ENCODE measurements at regions not wholly inside any gene's neighbourhood (a gene's known extent, or its start where the extent isn't known, plus 50 kb on each side); places are given as distances from the start of the nearest gene placed in this dataset.

DNA sequence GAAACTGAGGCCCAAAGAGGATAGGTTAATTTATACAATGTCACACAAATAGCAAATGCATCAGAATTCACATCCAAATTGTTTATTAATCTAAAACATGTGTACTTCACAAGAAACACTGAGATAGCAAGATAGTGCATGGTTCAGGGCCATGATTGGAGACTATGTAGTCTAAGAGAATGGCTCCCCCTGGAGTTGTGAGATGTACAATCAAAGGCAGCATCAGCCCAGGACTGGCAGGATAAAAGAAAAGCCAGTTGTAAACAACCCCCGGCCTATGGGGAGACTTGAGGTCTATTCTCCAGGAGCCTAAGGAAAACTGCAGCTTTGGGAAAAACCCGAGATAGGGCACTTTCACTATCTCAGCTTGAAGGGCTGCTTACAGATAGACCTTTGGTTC is 511.0 kb downstream of the OMA1 start:
- H3K36me3 Mint-ChIP-seq, result no peaks in the 10 kb centered on the region
- H3K4me3 Mint-ChIP-seq, result no peak overlapping the region
- H3K27ac Mint-ChIP-seq, result no peak overlapping the region
- H3K27me3 Mint-ChIP-seq, result peaks cover 3% of the 10 kb centered on the region
- no peaks in the 10 kb centered on the region for H3K4me1 Mint-ChIP-seq
- H3K9me3 Mint-ChIP-seq, result no peaks in the 10 kb centered on the region

GRCh38 chr1:58033311-58033710 is 513.2 kb downstream of the OMA1 start:
- H3K27me3 Mint-ChIP-seq, result peaks cover 3% of the 10 kb centered on the region
- H3K27ac Mint-ChIP-seq, result no peak overlapping the region
- no peak overlapping the region for H3K4me3 Mint-ChIP-seq
- H3K4me1 Mint-ChIP-seq, result no peaks in the 10 kb centered on the region
- no peaks in the 10 kb centered on the region for H3K36me3 Mint-ChIP-seq
- no peaks in the 10 kb centered on the region for H3K9me3 Mint-ChIP-seq

GRCh38 chr1:58032611-58033073 is 513.9 kb downstream of the OMA1 start:
- H3K27me3 Mint-ChIP-seq, result peaks cover 3% of the 10 kb centered on the region
- no peaks in the 10 kb centered on the region for H3K9me3 Mint-ChIP-seq
- H3K4me1 Mint-ChIP-seq, result no peaks in the 10 kb centered on the region
- H3K36me3 Mint-ChIP-seq, result no peaks in the 10 kb centered on the region
- no peak overlapping the region for H3K4me3 Mint-ChIP-seq
- H3K27ac Mint-ChIP-seq, result no peak overlapping the region

DNA sequence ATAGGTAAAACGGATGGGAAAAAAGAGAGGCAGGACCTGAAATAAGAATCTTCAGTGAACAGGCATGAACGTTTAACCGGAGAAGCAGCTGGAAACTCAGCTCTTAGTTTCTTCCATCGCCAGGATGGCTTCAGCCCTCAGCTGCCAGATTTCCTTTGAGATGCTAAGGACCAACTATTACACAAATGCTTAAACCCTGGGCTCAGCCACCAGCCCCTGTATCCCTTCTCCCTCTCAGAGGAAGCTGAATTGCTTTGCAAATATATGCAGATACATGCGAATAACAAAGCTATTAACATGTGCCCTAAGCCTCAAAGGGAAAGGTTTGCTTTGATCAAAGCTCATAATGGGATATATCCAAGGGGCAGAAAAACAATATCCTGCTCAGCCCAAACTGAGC is 515.1 kb downstream of the OMA1 start:
- Mint-ChIP-seq H3K9me3 (no peaks in the 10 kb centered on the region), H3K36me3 (no peaks in the 10 kb centered on the region), H3K27ac (no peak overlapping the region), H3K27me3 (peaks cover 3% of the 10 kb centered on the region), H3K4me1 (no peaks in the 10 kb centered on the region), H3K4me3 (no peak overlapping the region)

GRCh38 chr1:58030456-58030855 is 516.1 kb downstream of the OMA1 start:
- Mint-ChIP-seq H3K36me3 (no peaks in the 10 kb centered on the region), H3K4me3 (no peak overlapping the region), H3K4me1 (no peaks in the 10 kb centered on the region), H3K27me3 (peaks cover 3% of the 10 kb centered on the region), H3K27ac (no peak overlapping the region), H3K9me3 (no peaks in the 10 kb centered on the region)

- Mint-ChIP-seq H3K4me3 (no peak overlapping the region), H3K4me1 (no peaks in the 10 kb centered on the region), H3K36me3 (no peaks in the 10 kb centered on the region), H3K27me3 (peaks cover 2% of the 10 kb centered on the region), H3K9me3 (no peaks in the 10 kb centered on the region), H3K27ac (no peak overlapping the region)
These were observed 528.9 kb downstream of the OMA1 start for GRCh38 chr1:58017641-58018040.

DNA sequence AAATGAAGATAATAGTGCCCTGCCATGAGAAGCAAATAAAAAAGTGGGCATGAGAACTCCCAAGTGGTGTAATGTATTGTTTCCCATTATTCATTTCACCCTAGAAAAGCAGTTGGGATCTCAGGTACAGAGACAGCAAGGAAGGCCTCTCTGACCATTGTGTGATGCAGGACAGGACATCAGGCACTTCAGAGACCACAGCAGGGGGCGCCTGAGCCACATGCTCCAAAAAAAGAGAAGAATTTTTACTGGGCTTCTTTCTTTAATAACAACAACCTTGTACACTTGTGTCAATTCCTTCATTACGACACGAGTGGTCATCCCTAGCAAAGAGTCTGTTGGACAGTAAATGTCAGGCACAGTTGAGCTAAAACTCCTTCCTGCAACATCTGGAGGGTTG is 533.3 kb downstream of the OMA1 start:
- no peak overlapping the region for H3K27ac Mint-ChIP-seq
- no peaks in the 10 kb centered on the region for H3K27me3 Mint-ChIP-seq

GRCh38 chr1:58011978-58012377 is 534.5 kb downstream of the OMA1 start:
- H3K27me3 Mint-ChIP-seq, result no peaks in the 10 kb centered on the region
- no peak overlapping the region for H3K4me3 Mint-ChIP-seq
- H3K36me3 Mint-ChIP-seq, result no peaks in the 10 kb centered on the region
- H3K4me1 Mint-ChIP-seq, result no peaks in the 10 kb centered on the region
- no peak overlapping the region for H3K27ac Mint-ChIP-seq
- H3K9me3 Mint-ChIP-seq, result no peaks in the 10 kb centered on the region

More for the DNA sequence above, 533.3 kb downstream of the OMA1 start:
- H3K9me3 Mint-ChIP-seq, result no peaks in the 10 kb centered on the region
- no peaks in the 10 kb centered on the region for H3K36me3 Mint-ChIP-seq
- H3K4me3 Mint-ChIP-seq, result no peak overlapping the region
- H3K4me1 Mint-ChIP-seq, result no peaks in the 10 kb centered on the region

DNA sequence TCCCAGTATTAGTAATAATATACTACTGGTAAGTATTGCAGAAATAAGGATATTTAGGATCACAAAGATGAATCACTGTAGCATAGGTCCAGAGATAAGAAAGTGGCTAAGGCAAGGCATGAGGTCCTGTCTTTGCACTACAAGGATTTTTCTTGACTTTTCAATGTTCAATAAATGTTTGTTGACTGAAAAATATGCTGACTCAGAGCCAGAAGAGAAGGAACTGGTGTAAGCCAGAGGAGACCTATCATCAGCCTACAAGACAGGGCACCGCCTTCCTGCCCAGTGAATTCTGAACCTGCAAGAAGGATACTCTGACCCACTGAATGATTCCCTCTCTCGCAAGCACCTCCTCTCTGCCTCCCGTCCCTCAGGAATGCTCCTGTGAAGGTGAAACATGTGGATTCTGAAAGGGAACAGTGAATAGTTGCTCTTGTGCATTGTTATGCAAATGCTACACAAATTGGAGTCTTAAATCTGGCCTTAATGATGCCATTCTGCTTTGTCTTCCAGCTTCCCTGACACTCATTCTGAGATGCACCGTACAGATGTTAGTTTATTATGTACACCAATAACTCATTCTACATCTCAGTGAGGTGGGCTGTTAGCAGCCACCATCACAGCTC is 540.0 kb downstream of the OMA1 start:
- Mint-ChIP-seq H3K4me3 (no peak overlapping the region), H3K27ac (no peak overlapping the region), H3K27me3 (peaks cover 7% of the 10 kb centered on the region), H3K9me3 (no peaks in the 10 kb centered on the region), H3K4me1 (no peaks in the 10 kb centered on the region), H3K36me3 (no peaks in the 10 kb centered on the region)

DNA sequence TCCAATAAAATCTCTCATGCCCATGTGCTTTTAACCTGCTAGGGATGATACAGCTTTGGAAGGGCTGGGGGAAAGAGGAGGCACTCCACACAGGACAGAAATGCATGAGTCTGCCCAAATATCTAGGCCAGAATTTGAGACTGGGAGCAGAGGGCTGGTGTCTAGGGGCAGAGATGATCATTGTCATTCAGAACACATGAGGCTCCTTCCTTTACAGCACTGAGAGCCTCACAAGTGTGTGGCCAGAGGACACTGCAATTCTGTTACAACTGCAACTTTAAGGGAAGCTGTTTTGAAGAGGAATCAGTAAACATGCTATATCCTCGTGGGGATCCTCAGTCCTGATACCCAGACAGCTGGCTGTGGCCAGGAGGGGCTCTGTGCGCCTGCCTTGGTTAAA is 541.3 kb downstream of the OMA1 start:
- no peaks in the 10 kb centered on the region for H3K4me1 Mint-ChIP-seq
- H3K4me3 Mint-ChIP-seq, result no peak overlapping the region
- no peak overlapping the region for H3K27ac Mint-ChIP-seq
- H3K27me3 Mint-ChIP-seq, result peaks cover 7% of the 10 kb centered on the region
- peaks cover 1% of the 10 kb centered on the region for H3K36me3 Mint-ChIP-seq
- H3K9me3 Mint-ChIP-seq, result no peaks in the 10 kb centered on the region

- Mint-ChIP-seq H3K9me3 (no peaks in the 10 kb centered on the region), H3K27ac (no peak overlapping the region), H3K36me3 (peaks cover 1% of the 10 kb centered on the region), H3K4me1 (no peaks in the 10 kb centered on the region), H3K4me3 (no peak overlapping the region), H3K27me3 (peaks cover 7% of the 10 kb centered on the region)
These were observed 542.5 kb downstream of the OMA1 start for GRCh38 chr1:58003988-58004387.

DNA sequence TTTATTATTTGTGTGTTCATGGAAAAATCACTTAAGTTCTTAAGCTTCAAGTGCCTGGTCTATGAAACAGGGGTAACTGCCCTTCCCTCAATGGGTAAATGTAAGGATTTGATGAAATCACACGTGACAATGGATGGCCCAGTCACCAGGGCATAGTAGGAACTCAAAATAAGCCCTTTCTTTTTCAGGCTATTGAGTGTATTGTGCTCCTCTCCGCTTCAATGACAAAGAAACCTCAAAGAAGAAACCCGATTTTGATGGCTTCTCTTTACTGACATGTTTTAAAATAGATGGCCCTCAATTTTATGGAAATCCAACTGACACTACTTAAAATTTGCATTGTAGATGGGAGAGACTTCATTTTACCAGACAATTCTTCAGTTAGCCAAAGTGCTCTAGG is 543.5 kb downstream of the OMA1 start:
- H3K4me1 Mint-ChIP-seq, result no peaks in the 10 kb centered on the region
- peaks cover 7% of the 10 kb centered on the region for H3K27me3 Mint-ChIP-seq
- H3K4me3 Mint-ChIP-seq, result no peak overlapping the region
- H3K9me3 Mint-ChIP-seq, result no peaks in the 10 kb centered on the region
- no peak overlapping the region for H3K27ac Mint-ChIP-seq
- peaks cover 1% of the 10 kb centered on the region for H3K36me3 Mint-ChIP-seq

- peaks cover 7% of the 10 kb centered on the region for H3K9me3 Mint-ChIP-seq
- peaks cover 7% of the 10 kb centered on the region for H3K27me3 Mint-ChIP-seq
- peaks cover 3% of the 10 kb centered on the region for H3K36me3 Mint-ChIP-seq
- H3K4me1 Mint-ChIP-seq, result no peaks in the 10 kb centered on the region
- no peak overlapping the region for H3K27ac Mint-ChIP-seq
- no peak overlapping the region for H3K4me3 Mint-ChIP-seq
These were observed 545.7 kb downstream of the OMA1 start for GRCh38 chr1:58000821-58001220.

DNA sequence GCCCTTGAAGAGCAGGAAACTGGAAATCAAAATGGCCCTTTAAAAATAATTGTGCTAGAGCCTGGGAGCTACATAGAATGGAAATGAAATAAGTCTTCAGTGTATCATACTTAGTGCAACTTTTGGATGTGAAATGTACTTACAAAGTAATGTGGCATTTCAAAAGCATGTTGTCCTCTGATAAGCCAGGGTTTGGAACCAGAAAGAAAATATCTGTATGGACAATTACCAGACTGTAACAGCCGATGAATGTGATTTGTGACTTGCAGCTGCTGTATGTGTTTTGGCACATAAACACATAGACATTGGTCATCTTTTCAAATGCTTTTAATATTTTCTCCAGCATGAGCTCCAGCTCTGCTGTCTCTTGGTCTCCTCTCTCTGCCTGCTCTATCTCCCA is 546.4 kb downstream of the OMA1 start:
- H3K4me3 Mint-ChIP-seq, result no peak overlapping the region
- peaks cover 3% of the 10 kb centered on the region for H3K36me3 Mint-ChIP-seq
- no peaks in the 10 kb centered on the region for H3K4me1 Mint-ChIP-seq
- peaks cover 7% of the 10 kb centered on the region for H3K9me3 Mint-ChIP-seq
- H3K27me3 Mint-ChIP-seq, result peaks cover 7% of the 10 kb centered on the region
- H3K27ac Mint-ChIP-seq, result no peak overlapping the region

DNA sequence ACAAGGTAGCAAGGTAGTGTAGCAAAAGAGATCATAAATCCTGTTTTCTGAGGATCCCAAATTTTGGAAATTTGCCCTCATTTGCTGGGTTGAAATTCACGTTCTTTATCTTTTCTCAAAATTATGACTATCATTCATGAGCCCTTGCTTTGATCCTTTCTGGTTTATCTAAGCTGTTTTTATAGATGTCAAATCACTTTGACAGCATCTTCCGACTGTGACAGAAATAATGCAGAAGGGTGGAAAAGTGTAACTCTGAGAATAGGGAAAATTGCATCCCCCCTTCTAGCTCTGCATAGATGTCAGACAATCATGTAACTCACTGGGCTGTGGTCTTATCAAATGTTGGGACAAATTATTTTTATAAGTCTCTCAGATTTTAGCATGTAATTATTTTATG is 550.1 kb downstream of the OMA1 start:
- Mint-ChIP-seq H3K4me3 (no peak overlapping the region), H3K27me3 (no peaks in the 10 kb centered on the region), H3K36me3 (peaks cover 3% of the 10 kb centered on the region), H3K4me1 (no peaks in the 10 kb centered on the region), H3K27ac (no peak overlapping the region), H3K9me3 (peaks cover 7% of the 10 kb centered on the region)

DNA sequence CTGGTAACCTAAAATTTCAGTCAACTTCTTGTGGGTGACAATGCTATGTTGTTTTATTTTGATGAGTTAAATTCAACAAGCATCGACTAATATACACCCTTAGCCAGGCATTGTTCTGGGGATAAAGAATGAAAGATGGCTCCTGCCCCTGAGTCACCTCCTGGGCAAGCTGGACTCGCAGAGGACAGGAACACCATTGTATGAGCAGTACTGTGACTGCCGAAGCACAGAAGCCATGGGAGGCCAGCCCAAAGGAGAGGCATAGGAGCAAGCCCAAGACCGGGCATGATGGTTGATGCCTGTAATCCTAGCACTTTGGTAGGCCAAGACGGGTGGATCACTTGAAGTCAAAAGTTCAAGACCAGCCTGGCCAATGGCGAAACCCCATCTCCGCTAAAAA is 555.2 kb downstream of the OMA1 start:
- Mint-ChIP-seq H3K36me3 (no peaks in the 10 kb centered on the region), H3K27me3 (no peaks in the 10 kb centered on the region), H3K4me1 (peaks cover 4% of the 10 kb centered on the region), H3K27ac (no peak overlapping the region), H3K9me3 (peaks cover 2% of the 10 kb centered on the region), H3K4me3 (no peak overlapping the region)

GRCh38 chr1:57989877-57990276 is 556.6 kb downstream of the OMA1 start:
- no peaks in the 10 kb centered on the region for H3K9me3 Mint-ChIP-seq
- H3K4me1 Mint-ChIP-seq, result peaks cover 4% of the 10 kb centered on the region
- H3K27me3 Mint-ChIP-seq, result no peaks in the 10 kb centered on the region
- no peak overlapping the region for H3K4me3 Mint-ChIP-seq
- H3K36me3 Mint-ChIP-seq, result no peaks in the 10 kb centered on the region
- no peak overlapping the region for H3K27ac Mint-ChIP-seq
